PC-9 (cell line): ENCODE measurements at regions not wholly inside any gene's neighbourhood (a gene's known extent, or its start where the extent isn't known, plus 50 kb on each side); places are given as distances from the start of the nearest gene placed in this dataset.

Experiments
- BruUV-seq: library from RNA; stranded (reverse); fragments of 400-500 nt; replicated peaks from 2 replicates; lab custom pipeline; 2021; lab: Mats Ljungman, UMichigan
- CTCF ChIA-PET: fragments of 300-600 bp; sonication (Branson Sonifier 250); formaldehyde crosslinking; loops from one replicate; lab custom pipeline; 2022; ENCODE audit warnings: antibody characterized with exemption; lab: Charles Lee
- POLR2A ChIA-PET: fragments of 300-600 bp; sonication (Branson Sonifier 250); formaldehyde crosslinking; loops from one replicate; lab custom pipeline; 2022; ENCODE audit warnings: antibody characterized with exemption; ENCODE audit not compliant: unreplicated experiment; lab: Charles Lee
- DNase-seq, 2 experiments: peaks; one replicate each; pipeline versions ENCODE4 v3.0.0 to v3.0.0-alpha.2; 2015 to 2022; ENCODE audit warnings: mixed read lengths in 1 of 2
- H2AFZ ChIP-seq: fragments of 200-600 bp; sonication (generic); 2 replicates; pipeline ENCODE4 v1.8.1; 2017; ENCODE audit warnings: antibody characterized with exemption
- H3F3A ChIP-seq: fragments of 200-600 bp; sonication (generic); 2 replicates; pipeline ENCODE4 v1.8.1; 2017; ENCODE audit warnings: antibody characterized with exemption, mild to moderate bottlenecking, low read depth; ENCODE audit not compliant: insufficient read depth
- H3K27ac ChIP-seq: fragments of 200-600 bp; sonication (generic); 2 replicates; pipeline ENCODE4 v1.6.1; 2016; ENCODE audit warnings: mixed run types
- H3K27me3 ChIP-seq: fragments of 200-600 bp; sonication (generic); 2 replicates; pipeline ENCODE4 v1.6.1; 2016; ENCODE audit warnings: low read depth, mixed run types; ENCODE audit not compliant: insufficient read depth
- H3K36me3 ChIP-seq: fragments of 200-600 bp; sonication (generic); 2 replicates; pipeline ENCODE4 v1.6.1; 2016; ENCODE audit warnings: low read depth, mixed run types
- H3K4me1 ChIP-seq: fragments of 200-600 bp; sonication (generic); replicated peaks from 2 replicates; pipeline ENCODE4 v1.6.1; 2016; ENCODE audit warnings: mixed run types; ENCODE audit not compliant: insufficient read depth
- H3K4me2 ChIP-seq: fragments of 200-600 bp; sonication (generic); 2 replicates; pipeline ENCODE4 v1.6.1; 2017; ENCODE audit warnings: mixed run types
- H3K4me3 ChIP-seq: fragments of 200-600 bp; sonication (generic); 2 replicates; pipeline ENCODE4 v1.6.1; 2016; ENCODE audit warnings: mixed run types
- H3K79me2 ChIP-seq: fragments of 200-600 bp; sonication (generic); 2 replicates; pipeline ENCODE4 v1.6.1; 2017; ENCODE audit warnings: low read depth, mixed run types
- H3K9me2 ChIP-seq: fragments of 200-600 bp; sonication (generic); 2 replicates; pipeline ENCODE4 v1.8.1; 2017; ENCODE audit warnings: mild to moderate bottlenecking; ENCODE audit not compliant: insufficient read depth
- H3K9me3 ChIP-seq: fragments of 200-600 bp; sonication (generic); 2 replicates; pipeline ENCODE4 v1.8.1; 2016; ENCODE audit warnings: low read depth; ENCODE audit not compliant: insufficient read depth
- H4K20me1 ChIP-seq: fragments of 200-600 bp; sonication (generic); 2 replicates; pipeline ENCODE4 v1.8.1; 2017; ENCODE audit not compliant: insufficient read depth
- CTCF ChIP-seq: fragments of 200-600 bp; sonication (generic); conservative IDR thresholded peaks from 2 replicates; pipeline ENCODE4 v1.6.1; 2017; ENCODE audit warnings: mixed run types, antibody characterized with exemption, mild to moderate bottlenecking, moderate library complexity
- EZH2 ChIP-seq: fragments of 200-600 bp; sonication (generic); IDR thresholded peaks from 2 replicates; pipeline ENCODE4 v1.8.0; 2017; ENCODE audit warnings: antibody characterized with exemption, low read depth
- intact Hi-C: fragments of 100-400 bp; cut with micrococcal nuclease; formaldehyde crosslinking; loops from one replicate; pipeline ENCODE4 v1.10.0; 2022; ENCODE audit not compliant: unreplicated experiment

GRCh38 chr18:56329536-56329935 is 308.9 kb downstream of the TXNL1 start:
- TF ChIP-seq CTCF (no peak), EZH2 (no peak)
- no TSS peak for BruUV-seq

GRCh38 chr18:56327191-56327885 is 311.1 kb downstream of the TXNL1 start:
- H3K27ac ChIP-seq = no peak overlapping the region
- no peaks in the 10 kb centered on the region for H3K79me2 ChIP-seq
- no peaks in the 10 kb centered on the region for H3K9me3 ChIP-seq
- H3K4me2 ChIP-seq = no peak overlapping the region
- H2AFZ ChIP-seq = no peak overlapping the region
- H3K9me2 ChIP-seq = no peaks in the 10 kb centered on the region
- no peaks in the 10 kb centered on the region for H3K36me3 ChIP-seq
- ChIA-PET CTCF (no interaction called here), POLR2A (no interaction called here)
- TF ChIP-seq CTCF = no peak
- TF ChIP-seq EZH2 = no peak
- H4K20me1 ChIP-seq = no peaks in the 10 kb centered on the region
- H3K27me3 ChIP-seq = no peaks in the 10 kb centered on the region
- H3K4me1 ChIP-seq = no peaks in the 10 kb centered on the region
- no peaks in the 10 kb centered on the region for H3F3A ChIP-seq
- H3K4me3 ChIP-seq = no peak overlapping the region
- intact Hi-C loops = no loop called here
- no peak for DNase-seq
- BruUV-seq = no TSS peak

More at GRCh38 chr18:56329536-56329935, 308.9 kb downstream of the TXNL1 start:
- H3K4me1 ChIP-seq = no peaks in the 10 kb centered on the region
- H3K36me3 ChIP-seq = no peaks in the 10 kb centered on the region
- CTCF ChIA-PET = no interaction called here
- no peaks in the 10 kb centered on the region for H3K79me2 ChIP-seq
- H3K4me2 ChIP-seq = no peak overlapping the region
- H3K9me2 ChIP-seq = no peaks in the 10 kb centered on the region
- POLR2A ChIA-PET = no interaction called here
- intact Hi-C loops = no loop called here
- H2AFZ ChIP-seq = no peak overlapping the region
- H3K27me3 ChIP-seq = no peaks in the 10 kb centered on the region
- no peak overlapping the region for H3K4me3 ChIP-seq
- DNase-seq = no peak
- H4K20me1 ChIP-seq = no peaks in the 10 kb centered on the region
- H3F3A ChIP-seq = no peaks in the 10 kb centered on the region
- H3K9me3 ChIP-seq = no peaks in the 10 kb centered on the region
- no peak overlapping the region for H3K27ac ChIP-seq

- POLR2A ChIA-PET = no interaction called here
These were observed 311.9 kb downstream of the TXNL1 start for GRCh38 chr18:56326336-56327072.

More at GRCh38 chr18:56326336-56327072, 311.9 kb downstream of the TXNL1 start:
- no peak overlapping the region for H2AFZ ChIP-seq
- CTCF ChIA-PET = no interaction called here
- no peaks in the 10 kb centered on the region for H3K36me3 ChIP-seq
- no peak for DNase-seq
- H3K27ac ChIP-seq = no peak overlapping the region
- no peaks in the 10 kb centered on the region for H3K4me1 ChIP-seq
- no peaks in the 10 kb centered on the region for H3K9me2 ChIP-seq
- H3K79me2 ChIP-seq = no peaks in the 10 kb centered on the region
- no peak overlapping the region for H3K4me2 ChIP-seq
- TF ChIP-seq CTCF (no peak), EZH2 (no peak)
- H3F3A ChIP-seq = no peaks in the 10 kb centered on the region
- H3K9me3 ChIP-seq = no peaks in the 10 kb centered on the region
- no TSS peak for BruUV-seq
- intact Hi-C loops = no loop called here
- H3K4me3 ChIP-seq = no peak overlapping the region
- H4K20me1 ChIP-seq = no peaks in the 10 kb centered on the region
- no peaks in the 10 kb centered on the region for H3K27me3 ChIP-seq
